ENCODE measurements at regions not wholly inside any gene's neighbourhood (a gene's known extent, or its start where the extent isn't known, plus 50 kb on each side); places are given as distances from the start of the nearest gene placed in this dataset.

- Histone ChIP-seq H3K9me3 (ENCODE audit: insufficient read depth, low read depth) (no peaks in the 10 kb centered on the region), H3K4me2 (no peak overlapping the region), H3K9me2 (ENCODE audit: insufficient read depth) (no peaks in the 10 kb centered on the region), H3K4me1 (replicated peaks; ENCODE audit: insufficient read depth) (no peaks in the 10 kb centered on the region), H3K36me3 (ENCODE audit: low read depth) (no peaks in the 10 kb centered on the region), H2AFZ (no peak overlapping the region), H3K27me3 (ENCODE audit: insufficient read depth, low read depth) (no peaks in the 10 kb centered on the region), H3F3A (ENCODE audit: insufficient read depth, low read depth) (no peaks in the 10 kb centered on the region), H3K4me3 (no peak overlapping the region), H4K20me1 (ENCODE audit: insufficient read depth) (no peaks in the 10 kb centered on the region), H3K79me2 (ENCODE audit: low read depth) (no peaks in the 10 kb centered on the region), H3K27ac (no peak overlapping the region)
- TF ChIP-seq CTCF (conservative IDR thresholded peaks at IDR 0.05): no peak
- no peak for TF ChIP-seq EZH2 (IDR thresholded peaks at IDR 0.05; ENCODE audit: low read depth)
- no peak for DNase-seq
- BruUV-seq (replicated peaks): no TSS peak
- intact Hi-C loops (cut with micrococcal nuclease; ENCODE audit: unreplicated experiment): no loop called here
- ChIA-PET CTCF (no interaction called here), POLR2A (ENCODE audit: unreplicated experiment) (no interaction called here)
Observed at GRCh38 chr3:181772166-181772565, 60.4 kb downstream of the SOX2 start.

GRCh38 chr3:181773921-181774320 is 62.2 kb downstream of the SOX2 start:
- no peak overlapping the region for H3K27ac ChIP-seq
- DNase-seq: no peak
- H3K9me3 ChIP-seq (ENCODE audit: insufficient read depth, low read depth): no peaks in the 10 kb centered on the region
- no peak overlapping the region for H3K4me3 ChIP-seq
- TF ChIP-seq EZH2 (IDR thresholded peaks at IDR 0.05; ENCODE audit: low read depth): no peak
- no peak for TF ChIP-seq CTCF (conservative IDR thresholded peaks at IDR 0.05)
- H3K79me2 ChIP-seq (ENCODE audit: low read depth): no peaks in the 10 kb centered on the region
- H3K27me3 ChIP-seq (ENCODE audit: insufficient read depth, low read depth): no peaks in the 10 kb centered on the region
- H3K36me3 ChIP-seq (ENCODE audit: low read depth): no peaks in the 10 kb centered on the region
- no peaks in the 10 kb centered on the region for H4K20me1 ChIP-seq (ENCODE audit: insufficient read depth)
- POLR2A ChIA-PET (ENCODE audit: unreplicated experiment): interaction anchor here (0.5 kb wide), 1 partner anchor 207 kb away, joined by 7 read pairs; no protein-coding TSS in a partner anchor
- no peaks in the 10 kb centered on the region for H3F3A ChIP-seq (ENCODE audit: insufficient read depth, low read depth)
- BruUV-seq (replicated peaks): no TSS peak
- CTCF ChIA-PET: no interaction called here
- intact Hi-C loops (cut with micrococcal nuclease; ENCODE audit: unreplicated experiment): no loop called here
- H3K4me1 ChIP-seq (replicated peaks; ENCODE audit: insufficient read depth): no peaks in the 10 kb centered on the region
- no peak overlapping the region for H3K4me2 ChIP-seq
- no peak overlapping the region; the same call in 1 of the 2 replicates for H2AFZ ChIP-seq
- H3K9me2 ChIP-seq (ENCODE audit: insufficient read depth): no peaks in the 10 kb centered on the region

GRCh38 chr3:181782306-181782954 is 70.7 kb downstream of the SOX2 start:
- peaks cover 13% of the 10 kb centered on the region for H3K4me1 ChIP-seq (replicated peaks; ENCODE audit: insufficient read depth)
- TF ChIP-seq CTCF (conservative IDR thresholded peaks at IDR 0.05) (no peak), EZH2 (IDR thresholded peaks at IDR 0.05; ENCODE audit: low read depth) (no peak)
- no peaks in the 10 kb centered on the region for H3K36me3 ChIP-seq (ENCODE audit: low read depth)
- peak overlapping the region; percentile 56 for H3K4me2 ChIP-seq
- intact Hi-C loops (cut with micrococcal nuclease; ENCODE audit: unreplicated experiment): no loop called here
- no peak for DNase-seq
- BruUV-seq (replicated peaks): no TSS peak
- no peaks in the 10 kb centered on the region for H4K20me1 ChIP-seq (ENCODE audit: insufficient read depth)
- no peak overlapping the region for H3K4me3 ChIP-seq
- POLR2A ChIA-PET (ENCODE audit: unreplicated experiment): no interaction called here
- no peaks in the 10 kb centered on the region for H3K9me2 ChIP-seq (ENCODE audit: insufficient read depth)
- no peaks in the 10 kb centered on the region for H3K9me3 ChIP-seq (ENCODE audit: insufficient read depth, low read depth)
- no peaks in the 10 kb centered on the region for H3F3A ChIP-seq (ENCODE audit: insufficient read depth, low read depth)
- H3K79me2 ChIP-seq (ENCODE audit: low read depth): no peaks in the 10 kb centered on the region
- H2AFZ ChIP-seq: peak overlapping the region; percentile 70
- H3K27ac ChIP-seq: peak overlapping the region; percentile 75
- H3K27me3 ChIP-seq (ENCODE audit: insufficient read depth, low read depth): no peaks in the 10 kb centered on the region
- CTCF ChIA-PET: no interaction called here

All from PC-9 (cell line).